HCT116 (cell line): ENCODE measurements at regions not wholly inside any gene's neighbourhood (a gene's known extent, or its start where the extent isn't known, plus 50 kb on each side); places are given as distances from the start of the nearest gene placed in this dataset.
"Not testable (repeated sequence)": the region's sequence is repeated elsewhere in the genome, so short reads cannot be mapped to it uniquely, and the experiment has no call there.

ENCODE experiments used
- ATAC-seq: fragments of 200-7000 bp; cut with Tn5 transposase; 2 replicates; pipeline ENCODE4 v1.9.1; 2020; ENCODE audit warnings: mild to moderate bottlenecking, moderate library complexity
- BruUV-seq: library from RNA; stranded (reverse); fragments of 400-500 nt; replicated peaks from 2 replicates; lab custom pipeline; 2021; lab: Mats Ljungman, UMichigan
- CTCF ChIA-PET: fragments of 300-600 bp; sonication (Branson Sonifier 250); formaldehyde crosslinking; loops from one replicate; lab custom pipeline; 2021; ENCODE audit warnings: antibody characterized with exemption; lab: Charles Lee
- POLR2A ChIA-PET: fragments of 300-600, 350-600 bp; sonication (Branson Sonifier 250); formaldehyde crosslinking; loops from one replicate; lab custom pipeline; 2021; ENCODE audit warnings: antibody characterized with exemption; lab: Charles Lee
- RAD21 ChIA-PET, 2 experiments: fragments of 300-600 bp; sonication (Branson Sonifier 250); formaldehyde crosslinking; loops; one replicate each; lab custom pipeline; 2023; ENCODE audit warnings: low total read pairs in 2 of 2; ENCODE audit not compliant: uncharacterized antibody in 2 of 2, unreplicated experiment in 2 of 2, low non-redundant PET in 1 of 2; lab: Charles Lee
- DNase-seq: peaks from one replicate; pipeline ENCODE4 v3.0.0-alpha.2; 2010; ENCODE audit warnings: low read depth, low spot score
- H2AFZ ChIP-seq: fragments of 200-600 bp; shearing (Covaris generic), sonication (generic); 2 replicates; pipeline ENCODE4 v1.6.1; 2017; ENCODE audit warnings: low read depth, mixed run types, mixed read lengths, antibody characterized with exemption, low read length; ENCODE audit not compliant: poor library complexity, severe bottlenecking
- H3K27ac ChIP-seq: 2 replicates; pipeline ENCODE4 v1.5.1; 2012; ENCODE audit warnings: low read depth, low read length
- H3K27me3 ChIP-seq: fragments of 200-600 bp; sonication (generic); 2 replicates; pipeline ENCODE4 v1.6.1; 2016; ENCODE audit warnings: mixed run types, low read length, mixed read lengths; ENCODE audit not compliant: insufficient read depth
- H3K36me3 ChIP-seq, 2 experiments: fragments of 200-500 bp in 1 of 2; fragments of 200-600 bp in 1 of 2; sonication (Bioruptor generic) in 1 of 2; sonication (generic) in 1 of 2; 2 replicates each; pipeline versions ENCODE4 v1.5.1 to v1.6.1; 2014 to 2016; ENCODE audit warnings: low read length in 2 of 2, inconsistent platforms in 1 of 2, mixed read lengths in 1 of 2, mixed run types in 1 of 2; ENCODE audit not compliant: insufficient read depth in 2 of 2, control insufficient read depth in 1 of 2
- H3K4me1 ChIP-seq, 2 experiments: fragments of 200-600 bp in 1 of 2; sonication (generic) in 1 of 2; 2 replicates each; pipeline versions ENCODE4 v1.5.1 to v1.6.1; 2012 to 2017; ENCODE audit warnings: low read length in 2 of 2, inconsistent platforms in 1 of 2, mild to moderate bottlenecking in 1 of 2, mixed read lengths in 1 of 2, mixed run types in 1 of 2, moderate library complexity in 1 of 2; ENCODE audit not compliant: insufficient read depth in 2 of 2, control insufficient read depth in 1 of 2
- H3K4me2 ChIP-seq: fragments of 200-600 bp; sonication (generic); 2 replicates; pipeline ENCODE4 v1.6.1; 2017; ENCODE audit warnings: mixed run types, low read length, mixed read lengths
- H3K4me3 ChIP-seq, 2 experiments: fragments of 200-600 bp in 1 of 2; sonication (generic) in 1 of 2; replicated peaks in 1 of 2; 2 replicates each; pipeline ENCODE4 v1.5.1; 2011 to 2016; ENCODE audit warnings: low read length in 2 of 2, control low read depth in 1 of 2, low read depth in 1 of 2, mild to moderate bottlenecking in 1 of 2, mixed read lengths in 1 of 2, mixed run types in 1 of 2
- H3K79me2 ChIP-seq: fragments of 200-600 bp; sonication (generic); 2 replicates; pipeline ENCODE4 v1.6.1; 2017; ENCODE audit warnings: mild to moderate bottlenecking, mixed run types, low read length, moderate library complexity, mixed read lengths; ENCODE audit not compliant: insufficient read depth
- H3K9ac ChIP-seq: fragments of 200-600 bp; sonication (generic); 2 replicates; pipeline ENCODE4 v1.6.1; 2016; ENCODE audit warnings: low read length, mixed read lengths
- H3K9me2 ChIP-seq: fragments of 200-600 bp; sonication (generic), shearing (Covaris generic); 2 replicates; pipeline ENCODE4 v1.6.1; 2017; ENCODE audit warnings: mixed run types, mild to moderate bottlenecking, moderate library complexity; ENCODE audit not compliant: insufficient read depth
- H3K9me3 ChIP-seq, 2 experiments: fragments of 200-500 bp in 1 of 2; fragments of 200-600 bp in 1 of 2; sonication (Bioruptor generic) in 1 of 2; sonication (generic) in 1 of 2; 2 replicates each; pipeline ENCODE4 v1.6.1; 2014 to 2017; ENCODE audit warnings: low read length in 2 of 2, mixed read lengths in 2 of 2, inconsistent platforms in 1 of 2, low read depth in 1 of 2, mild to moderate bottlenecking in 1 of 2, mixed run types in 1 of 2, moderate library complexity in 1 of 2; ENCODE audit not compliant: control insufficient read depth in 1 of 2, insufficient read depth in 1 of 2
- H4K20me1 ChIP-seq: fragments of 200-600 bp; sonication (generic), shearing (Covaris generic); 2 replicates; pipeline ENCODE4 v1.6.1; 2017; ENCODE audit warnings: mixed run types, mild to moderate bottlenecking, moderate library complexity; ENCODE audit not compliant: insufficient read depth
- intact Hi-C: fragments of 100-400 bp; cut with micrococcal nuclease; formaldehyde crosslinking; loops from 2 replicates; pipeline ENCODE4 v1.10.0; 2022

- H3K27me3 ChIP-seq, H3K9me2 ChIP-seq, ATAC-seq, H4K20me1 ChIP-seq, H3K4me1 ChIP-seq, BruUV-seq, DNase-seq, POLR2A ChIA-PET, H3K79me2 ChIP-seq, H3K36me3 ChIP-seq, H3K9me3 ChIP-seq, intact Hi-C loops, H3K9ac ChIP-seq, H3K4me3 ChIP-seq, H2AFZ ChIP-seq, H3K27ac ChIP-seq, RAD21 ChIA-PET, H3K4me2 ChIP-seq, CTCF ChIA-PET: not testable (repeated sequence)
Measured at GRCh38 chr16:29137894-29138662, 153.2 kb downstream of the LAT start.

GRCh38 chr16:29137461-29137860 is 152.6 kb downstream of the LAT start:
- BruUV-seq, H3K9ac ChIP-seq, ATAC-seq, H3K36me3 ChIP-seq, H3K79me2 ChIP-seq, POLR2A ChIA-PET, H3K4me1 ChIP-seq, H3K4me3 ChIP-seq, H3K27ac ChIP-seq, DNase-seq, RAD21 ChIA-PET, intact Hi-C loops, H3K9me3 ChIP-seq, H4K20me1 ChIP-seq, H2AFZ ChIP-seq, CTCF ChIA-PET, H3K4me2 ChIP-seq, H3K27me3 ChIP-seq, H3K9me2 ChIP-seq: not testable (repeated sequence)

DNA sequence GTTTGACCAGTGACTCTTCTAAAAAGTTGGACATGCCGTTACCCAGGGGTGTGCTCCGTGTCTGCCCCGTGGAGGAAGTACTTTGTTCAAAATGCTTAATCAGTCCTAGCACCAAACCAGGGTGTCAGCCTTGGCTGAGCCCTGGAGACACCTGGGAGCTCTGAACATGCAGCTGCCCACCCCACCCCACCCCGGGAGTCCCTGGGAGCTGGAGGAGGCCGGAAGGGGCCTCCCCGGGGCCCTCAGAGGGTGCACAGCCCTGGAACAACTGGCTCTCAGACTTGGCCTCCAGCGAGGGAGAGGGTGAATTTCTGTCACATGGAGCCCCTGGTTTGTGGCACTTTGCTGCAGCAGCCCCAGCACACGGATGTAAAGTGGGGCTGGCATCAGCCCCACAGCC is 152.1 kb downstream of the LAT start:
- CTCF ChIA-PET, RAD21 ChIA-PET, H3K9ac ChIP-seq, H3K79me2 ChIP-seq, ATAC-seq, H3K27ac ChIP-seq, H3K4me1 ChIP-seq, H4K20me1 ChIP-seq, H2AFZ ChIP-seq, H3K9me2 ChIP-seq, DNase-seq, H3K4me2 ChIP-seq, H3K4me3 ChIP-seq, intact Hi-C loops, H3K27me3 ChIP-seq, H3K9me3 ChIP-seq, BruUV-seq, POLR2A ChIA-PET, H3K36me3 ChIP-seq: not testable (repeated sequence)

GRCh38 chr16:29136046-29136696 is 151.3 kb downstream of the LAT start:
- H3K4me1 ChIP-seq, H3K4me2 ChIP-seq, H3K27me3 ChIP-seq, H3K79me2 ChIP-seq, RAD21 ChIA-PET, BruUV-seq, CTCF ChIA-PET, POLR2A ChIA-PET, DNase-seq, H3K9ac ChIP-seq, intact Hi-C loops, H2AFZ ChIP-seq, H3K4me3 ChIP-seq, H3K9me3 ChIP-seq, H3K27ac ChIP-seq, H3K36me3 ChIP-seq, ATAC-seq, H3K9me2 ChIP-seq, H4K20me1 ChIP-seq: not testable (repeated sequence)
